Colonic mucosa (tissue), 4 donors: ENCODE measurements at regions not wholly inside any gene's neighbourhood (a gene's known extent, or its start where the extent isn't known, plus 50 kb on each side); places are given as distances from the start of the nearest gene placed in this dataset.

Experiments used
- DNase-seq: peaks from one replicate; pipeline ENCODE4 v3.0.0-alpha.2; 2020
- H3K27ac ChIP-seq: fragments of 200-600 bp; one replicate; pipeline ENCODE4 v1.8.0; 2021
- H3K27me3 ChIP-seq: fragments of 200-600 bp; one replicate; pipeline ENCODE4 v1.8.0; 2021
- H3K36me3 ChIP-seq: fragments of 200-600 bp; one replicate; pipeline ENCODE4 v1.8.0; 2021
- H3K4me1 ChIP-seq: fragments of 200-600 bp; one replicate; pipeline ENCODE4 v1.8.0; 2021; ENCODE audit warnings: mild to moderate bottlenecking
- H3K4me3 ChIP-seq: fragments of 200-600 bp; one replicate; pipeline ENCODE4 v1.8.0; 2021
- H3K9ac ChIP-seq, 2 donors: one replicate each; pipeline ENCODE4 v1.7.0; 2013; ENCODE audit warnings: control low read depth in 2 of 2, low read depth in 2 of 2, low read length in 2 of 2
- H3K9me3 ChIP-seq: fragments of 200-600 bp; one replicate; pipeline ENCODE4 v1.8.0; 2021
- CTCF ChIP-seq: fragments of 200-600 bp; IDR thresholded peaks from one replicate; pipeline ENCODE4 v1.8.0; 2022; ENCODE audit warnings: antibody characterized with exemption, mild to moderate bottlenecking
- intact Hi-C: fragments of 100-400 bp; cut with DNase I; formaldehyde crosslinking; loops from one replicate; pipeline ENCODE4 v1.14.1; 2022
- donor health status: healthy.
- donor health status: DM: no; HTN: no; CAD: no.
- donor health status: DM: no; HTN: no; CAD: no.

GRCh38 chr10:29210266-29210868, 78.5 kb upstream of the LYZL1 start:
- Histone ChIP-seq H3K27me3 (no peaks in the 10 kb centered on the region), H3K9ac (no peak overlapping the region), H3K36me3 (no peaks in the 10 kb centered on the region), H3K4me3 (no peak overlapping the region), H3K27ac (no peak overlapping the region), H3K4me1 (no peaks in the 10 kb centered on the region), H3K9me3 (no peaks in the 10 kb centered on the region)
- TF ChIP-seq CTCF, result no peak
- no peak for DNase-seq
- intact Hi-C loops, result no loop called here

- Histone ChIP-seq H3K36me3 (no peaks in the 10 kb centered on the region), H3K9me3 (no peaks in the 10 kb centered on the region), H3K9ac (no peak overlapping the region), H3K27me3 (no peaks in the 10 kb centered on the region), H3K4me1 (no peaks in the 10 kb centered on the region), H3K4me3 (no peak overlapping the region), H3K27ac (no peak overlapping the region)
- TF ChIP-seq CTCF, result no peak
- DNase-seq, result no peak
- intact Hi-C loops, result no loop called here
Measured at GRCh38 chr10:29212597-29212996, 76.3 kb upstream of the LYZL1 start.

GRCh38 chr10:29214551-29214950, 74.3 kb upstream of the LYZL1 start:
- Histone ChIP-seq H3K9ac (no peak overlapping the region), H3K4me3 (no peak overlapping the region), H3K27me3 (no peaks in the 10 kb centered on the region), H3K36me3 (no peaks in the 10 kb centered on the region), H3K27ac (no peak overlapping the region), H3K4me1 (no peaks in the 10 kb centered on the region), H3K9me3 (no peaks in the 10 kb centered on the region)
- TF ChIP-seq CTCF, result no peak
- intact Hi-C loops, result no loop called here
- DNase-seq, result no peak

- Histone ChIP-seq H3K27ac (no peak overlapping the region), H3K36me3 (no peaks in the 10 kb centered on the region), H3K4me1 (no peaks in the 10 kb centered on the region), H3K27me3 (no peaks in the 10 kb centered on the region), H3K4me3 (no peak overlapping the region), H3K9me3 (no peaks in the 10 kb centered on the region), H3K9ac (no peak overlapping the region)
- DNase-seq, result no peak
- no peak for TF ChIP-seq CTCF
- intact Hi-C loops, result no loop called here
Measured at GRCh38 chr10:29217292-29217738, 71.6 kb upstream of the LYZL1 start.

- Histone ChIP-seq H3K9ac (no peak overlapping the region), H3K27me3 (no peaks in the 10 kb centered on the region), H3K27ac (no peak overlapping the region), H3K9me3 (no peaks in the 10 kb centered on the region), H3K36me3 (no peaks in the 10 kb centered on the region), H3K4me3 (no peak overlapping the region), H3K4me1 (no peaks in the 10 kb centered on the region)
- DNase-seq, result no peak
- intact Hi-C loops, result no loop called here
- TF ChIP-seq CTCF, result no peak
Measured at GRCh38 chr10:29223326-29223725, 65.5 kb upstream of the LYZL1 start.
